ENCODE measurements at regions not wholly inside any gene's neighbourhood (a gene's known extent, or its start where the extent isn't known, plus 50 kb on each side); places are given as distances from the start of the nearest gene placed in this dataset.

DNA sequence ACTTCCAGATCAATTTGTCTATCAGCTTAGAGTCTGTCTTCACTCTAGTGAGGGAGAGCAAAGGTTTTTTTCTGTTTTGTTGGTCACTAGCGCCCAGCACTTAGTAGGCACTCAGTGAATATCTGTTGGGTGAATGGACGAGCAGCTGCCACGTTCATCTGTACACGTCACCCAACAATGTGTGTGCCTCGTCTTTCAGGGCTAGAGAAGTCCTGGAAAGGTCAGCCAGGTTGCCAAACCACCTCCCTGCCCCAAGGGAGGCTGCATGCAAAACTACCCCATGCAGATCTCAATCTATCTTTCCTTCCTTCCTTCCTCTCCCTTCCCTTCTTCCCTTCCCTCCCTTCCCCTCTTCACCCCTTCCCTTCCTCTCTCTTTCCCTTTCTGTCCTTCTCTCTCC is 340.9 kb downstream of the SOX9 start:
- TF ChIP-seq FOXP2 (optimal IDR thresholded peaks at IDR 0.05; ENCODE audit: control extremely low read depth, extremely low read length, insufficient read depth) (no peak), EZH2 (IDR thresholded peaks at IDR 0.05) (no peak)

Measured in SK-N-MC (cell line).